ENCODE measurements at regions not wholly inside any gene's neighbourhood (a gene's known extent, or its start where the extent isn't known, plus 50 kb on each side); places are given as distances from the start of the nearest gene placed in this dataset.

- DNase-seq (ENCODE audit: low spot score), result no peak
Observed at GRCh38 chr2:21633015-21633414, 509.2 kb downstream of the TDRD15 start.

- no peak for DNase-seq (ENCODE audit: low spot score)
Observed at GRCh38 chr2:21633466-21633865, 509.7 kb downstream of the TDRD15 start.

DNA sequence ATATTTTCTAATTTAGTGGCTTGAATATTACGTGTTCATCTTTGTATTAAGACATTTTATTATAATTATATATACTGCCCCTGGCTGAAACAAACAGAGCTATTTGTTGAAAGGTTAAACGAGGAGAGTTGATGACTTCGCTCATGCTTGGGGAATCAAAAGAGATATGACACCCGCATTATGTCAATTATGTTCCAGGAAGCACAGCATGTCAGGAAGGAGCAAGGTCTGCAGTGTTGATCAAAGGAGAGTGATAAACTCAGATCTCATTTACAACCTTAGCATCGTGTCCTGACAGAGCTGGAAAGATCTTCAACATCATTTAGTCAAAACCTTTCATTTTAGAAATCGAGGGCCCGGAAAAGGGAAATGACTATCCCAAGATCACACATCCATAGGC, 510.1 kb downstream of the TDRD15 start:
- no peak for DNase-seq (ENCODE audit: low spot score)

DNA sequence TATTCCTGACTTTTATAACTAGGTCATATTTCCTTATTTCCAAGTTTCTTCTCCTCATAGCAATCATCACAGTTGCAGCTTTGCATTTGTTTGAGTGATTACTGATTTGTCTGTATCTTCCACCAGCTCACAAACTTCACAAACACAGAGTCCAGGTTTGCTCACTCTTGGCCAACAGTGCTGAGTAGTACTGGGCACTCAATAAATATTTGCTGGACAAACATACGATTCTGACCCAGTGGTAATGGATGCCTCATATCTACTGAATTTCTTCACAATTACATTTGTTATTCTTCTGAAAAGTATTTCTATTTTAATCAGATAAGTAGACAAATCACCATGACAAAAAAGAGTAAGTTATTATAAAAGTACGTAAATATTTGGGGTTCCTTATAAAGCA, 516.3 kb downstream of the TDRD15 start:
- DNase-seq (ENCODE audit: low spot score), result no peak

DNA sequence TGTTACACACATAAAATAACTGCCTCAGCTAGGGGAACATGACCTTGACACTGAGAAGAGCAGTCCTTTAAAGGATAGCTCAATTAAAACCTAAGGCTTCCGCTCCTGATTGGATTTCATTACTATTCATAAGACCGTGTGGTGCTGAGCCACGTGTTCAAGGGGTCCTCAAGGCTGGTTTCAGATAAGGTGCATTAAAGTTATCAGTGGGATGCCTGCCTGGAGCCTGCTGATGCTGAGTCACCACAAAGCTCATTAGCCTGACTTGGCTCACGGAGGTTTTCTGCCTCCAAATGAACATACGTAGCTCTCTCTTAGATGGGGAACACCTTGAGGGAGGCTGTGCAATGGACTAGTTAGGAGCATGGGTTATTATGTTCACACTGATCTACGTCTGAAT, 518.9 kb downstream of the TDRD15 start:
- no peak for DNase-seq (ENCODE audit: low spot score)

DNA sequence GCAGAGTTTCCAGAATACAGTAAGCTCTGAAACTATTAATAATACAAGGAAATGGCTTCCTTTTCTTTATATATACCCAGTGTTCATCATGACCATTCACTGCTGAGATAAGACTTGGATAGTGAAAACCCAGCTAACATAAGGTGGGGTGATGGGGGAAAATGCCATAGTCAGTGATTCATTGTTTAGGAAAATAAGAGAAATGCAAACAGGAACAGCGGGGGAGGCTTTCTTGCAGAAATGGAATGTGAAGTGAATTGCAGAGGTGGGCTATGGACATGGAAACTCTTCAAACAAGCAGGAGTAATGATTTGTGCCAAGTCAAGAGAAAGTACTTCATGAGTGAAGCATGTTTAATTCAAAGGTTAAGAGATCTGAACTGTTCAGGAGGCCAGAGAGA, 519.4 kb downstream of the TDRD15 start:
- DNase-seq (ENCODE audit: low spot score), result no peak

GRCh38 chr2:21644266-21644665, 520.5 kb downstream of the TDRD15 start:
- no peak for DNase-seq (ENCODE audit: low spot score)

- DNase-seq (ENCODE audit: low spot score), result no peak
Observed at GRCh38 chr2:21646345-21646744, 522.6 kb downstream of the TDRD15 start.

DNA sequence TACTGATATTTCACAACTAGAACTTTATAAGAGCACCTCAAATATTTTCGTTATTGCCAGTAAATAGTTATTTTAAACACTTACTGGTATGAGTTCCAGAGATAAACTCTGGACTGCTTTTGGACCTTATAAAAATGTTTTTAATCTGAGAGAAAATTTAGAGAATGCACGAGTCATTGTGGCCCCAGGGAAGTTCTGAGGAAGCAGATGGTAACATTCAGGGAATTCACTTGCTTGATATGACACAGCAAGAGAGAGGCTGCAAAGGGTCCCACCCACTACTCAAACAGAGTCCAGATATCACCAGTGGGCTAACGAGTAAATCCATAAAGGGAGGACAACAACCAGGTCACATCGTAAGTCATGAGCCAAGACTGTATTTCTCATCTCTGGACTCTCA, 526.8 kb downstream of the TDRD15 start:
- DNase-seq (ENCODE audit: low spot score), result no peak

GRCh38 chr2:21655136-21655535, 531.4 kb downstream of the TDRD15 start:
- DNase-seq (ENCODE audit: low spot score), result no peak

DNA sequence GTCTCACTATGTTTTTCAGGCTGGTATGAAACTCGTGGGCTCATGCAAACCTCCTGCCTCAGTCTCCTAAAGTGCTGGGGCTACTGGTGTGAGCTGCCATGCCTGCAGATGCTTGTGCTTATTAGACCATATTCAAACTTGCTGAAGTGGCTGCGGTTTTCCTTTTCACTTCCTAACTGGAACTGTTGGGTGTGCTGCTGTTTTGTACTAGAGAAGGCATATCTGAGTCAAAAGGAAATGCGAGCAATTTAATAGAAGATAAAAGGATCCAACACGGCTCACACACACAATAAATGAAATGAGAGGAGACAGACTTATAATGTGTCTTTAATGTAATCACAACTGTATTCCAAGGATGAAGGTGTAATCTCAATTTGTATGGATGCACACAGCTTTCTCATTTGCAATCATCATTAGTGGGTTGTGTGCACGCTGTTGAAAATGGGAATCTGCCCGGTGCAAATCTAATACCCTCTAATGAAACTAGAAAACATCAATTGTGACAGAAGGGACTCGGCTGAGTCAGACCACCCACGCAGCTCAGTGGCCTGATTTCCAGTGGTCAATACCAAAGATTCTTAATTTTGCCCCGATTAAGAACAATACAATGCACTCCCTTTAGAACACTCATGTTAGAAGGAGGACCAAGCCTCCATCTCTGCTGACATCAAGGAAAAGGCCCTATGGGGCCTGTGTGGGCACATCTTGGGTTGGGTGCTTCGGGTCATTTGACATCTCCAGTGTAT, 532.7 kb downstream of the TDRD15 start:
- DNase-seq (ENCODE audit: low spot score), result no peak

DNA sequence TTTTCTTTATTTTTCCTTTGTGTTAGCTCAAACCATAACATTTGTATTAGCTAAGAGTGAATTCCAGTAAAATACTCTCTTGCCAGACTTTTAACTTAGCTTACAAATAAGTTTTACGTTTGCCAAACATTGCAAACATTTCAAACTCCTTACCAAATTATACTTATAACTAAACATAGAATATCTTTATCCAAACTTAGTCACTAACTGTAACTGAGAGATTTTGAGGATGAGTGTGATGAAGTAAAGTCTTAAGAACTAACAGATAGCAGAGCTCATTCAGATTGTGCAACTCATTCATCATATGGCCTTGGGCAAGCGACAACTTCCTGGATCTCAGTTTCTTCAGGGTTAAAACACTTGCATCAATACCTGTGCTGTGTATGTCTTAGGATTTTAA, 533.7 kb downstream of the TDRD15 start:
- DNase-seq (ENCODE audit: low spot score), result no peak

- no peak for DNase-seq (ENCODE audit: low spot score)
Observed at GRCh38 chr2:21658269-21658668, 534.5 kb downstream of the TDRD15 start.

GRCh38 chr2:21658907-21659477, 535.2 kb downstream of the TDRD15 start:
- no peak for DNase-seq (ENCODE audit: low spot score)

DNA sequence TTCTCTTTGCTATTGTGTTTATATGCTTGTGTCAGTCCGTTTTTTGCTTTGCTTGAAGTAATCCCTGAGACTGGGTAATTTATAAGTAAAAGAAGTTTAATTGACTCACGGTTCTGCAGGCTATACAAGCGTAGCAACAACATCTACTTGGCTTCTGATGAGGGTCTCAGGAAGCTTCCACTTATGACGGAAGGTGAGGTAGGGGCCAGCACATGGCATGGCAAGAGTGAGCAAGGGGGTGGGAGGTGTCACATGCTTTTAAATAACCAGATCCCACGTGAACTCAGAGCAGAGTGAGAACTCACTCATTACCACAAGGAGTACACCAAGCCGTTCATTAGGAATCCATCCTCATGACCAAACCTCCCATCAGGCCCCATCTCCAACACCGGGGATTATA, 540.3 kb downstream of the TDRD15 start:
- DNase-seq (ENCODE audit: low spot score), result no peak

DNA sequence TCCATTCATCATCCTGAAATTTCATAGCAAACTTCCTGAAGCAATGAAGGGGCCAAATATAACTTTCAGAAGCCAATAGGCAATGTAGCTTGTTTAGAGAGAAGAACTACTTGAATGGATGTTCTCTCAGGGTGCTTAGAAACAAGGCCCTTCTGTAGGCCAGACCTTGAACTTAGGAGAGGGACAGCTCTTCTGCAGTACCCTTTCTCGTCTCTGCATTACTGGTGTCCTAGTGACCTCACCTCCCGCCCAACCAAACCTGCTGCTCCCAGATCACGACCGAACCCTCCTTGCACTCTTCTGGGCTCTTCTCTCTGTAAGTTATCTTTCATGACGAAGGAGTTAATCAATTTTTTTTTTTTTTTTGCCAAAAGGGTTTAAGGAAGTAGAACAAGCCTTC, 543.9 kb downstream of the TDRD15 start:
- no peak for DNase-seq (ENCODE audit: low spot score)

- DNase-seq (ENCODE audit: low spot score), result no peak
Observed at GRCh38 chr2:21668078-21668710, 544.4 kb downstream of the TDRD15 start.

DNA sequence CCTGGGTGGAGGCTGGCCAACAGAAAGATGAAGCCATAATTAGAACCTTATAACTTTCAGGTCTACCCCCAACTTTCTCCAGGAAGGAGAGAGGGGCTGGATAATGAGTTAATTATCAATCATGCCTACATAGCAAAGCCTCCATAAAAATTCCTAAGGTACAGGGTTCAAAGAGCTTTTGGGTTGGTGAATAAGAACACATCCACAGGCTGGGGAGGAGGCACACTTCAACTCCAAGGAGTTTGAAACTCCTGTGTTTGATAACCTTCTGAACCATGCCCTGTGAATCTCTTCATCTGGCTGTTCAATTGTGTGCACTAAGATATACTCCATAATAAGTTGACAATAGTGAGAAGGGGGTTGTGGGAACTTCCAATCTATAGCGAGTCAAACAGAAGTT, 552.3 kb downstream of the TDRD15 start:
- DNase-seq (ENCODE audit: low spot score), result no peak

GRCh38 chr2:21676676-21677075, 552.9 kb downstream of the TDRD15 start:
- DNase-seq (ENCODE audit: low spot score), result no peak

DNA sequence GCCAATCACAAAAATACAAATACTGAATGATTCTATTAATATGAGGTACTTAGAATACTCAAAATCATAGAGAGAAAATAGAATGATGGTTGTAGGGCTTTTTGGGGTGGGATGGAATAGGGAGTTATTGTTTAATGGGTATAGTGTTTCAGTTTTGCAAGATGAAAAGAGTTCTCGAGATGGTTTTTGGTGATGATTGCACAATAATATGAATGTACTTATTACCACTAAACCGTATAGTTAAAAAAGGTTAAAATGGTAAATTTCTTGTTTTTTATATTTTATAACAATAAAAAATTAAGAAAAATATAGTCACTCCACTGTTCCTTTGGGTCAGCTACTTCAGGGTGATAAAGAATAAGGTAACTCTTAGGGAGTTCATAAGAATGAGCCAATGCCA, 560.1 kb downstream of the TDRD15 start:
- no peak for DNase-seq (ENCODE audit: low spot score)

- DNase-seq (ENCODE audit: low spot score), result no peak
Observed at GRCh38 chr2:21687589-21687988, 563.8 kb downstream of the TDRD15 start.

- no peak for DNase-seq (ENCODE audit: low spot score)
Observed at GRCh38 chr2:21690005-21690404, 566.2 kb downstream of the TDRD15 start.

- DNase-seq (ENCODE audit: low spot score), result no peak
Observed at GRCh38 chr2:21693081-21693480, 569.3 kb downstream of the TDRD15 start.
